DOHH2 (cell line): ENCODE measurements at regions not wholly inside any gene's neighbourhood (a gene's known extent, or its start where the extent isn't known, plus 50 kb on each side); places are given as distances from the start of the nearest gene placed in this dataset.

Experiments used
- H3F3A ChIP-seq: fragments of 200-600 bp; sonication (generic), shearing (Covaris generic); 2 replicates; pipeline ENCODE4 v1.6.0; 2016; ENCODE audit warnings: antibody characterized with exemption, mild to moderate bottlenecking; ENCODE audit not compliant: control insufficient read depth, insufficient read depth
- H3K27ac ChIP-seq: fragments of 200-600 bp; sonication (generic); 2 replicates; pipeline ENCODE4 v1.5.1; 2014; ENCODE audit warnings: low read depth, mild to moderate bottlenecking, low read length, moderate library complexity
- H3K27me3 ChIP-seq: fragments of 200-600 bp; sonication (generic); 2 replicates; pipeline ENCODE4 v1.6.1; 2014; ENCODE audit warnings: mild to moderate bottlenecking, low read length, mixed read lengths; ENCODE audit not compliant: control insufficient read depth
- H3K36me3 ChIP-seq: fragments of 200-600 bp; sonication (generic); 2 replicates; pipeline ENCODE4 v1.6.1; 2014; ENCODE audit warnings: mild to moderate bottlenecking, low read length, moderate library complexity, mixed read lengths; ENCODE audit not compliant: control insufficient read depth
- H3K4me1 ChIP-seq: fragments of 200-600 bp; sonication (generic); 2 replicates; pipeline ENCODE4 v1.6.1; 2014; ENCODE audit warnings: mild to moderate bottlenecking, low read length, mixed read lengths; ENCODE audit not compliant: control insufficient read depth
- H3K4me2 ChIP-seq: fragments of 200-600 bp; sonication (generic); 2 replicates; pipeline ENCODE4 v1.6.0; 2014; ENCODE audit warnings: mild to moderate bottlenecking, low read length, moderate library complexity
- H3K4me3 ChIP-seq: fragments of 200-600 bp; sonication (generic); 2 replicates; pipeline ENCODE4 v1.5.1; 2014; ENCODE audit warnings: mild to moderate bottlenecking, low read length, mixed read lengths
- H3K79me2 ChIP-seq: fragments of 200-600 bp; sonication (generic); 2 replicates; pipeline ENCODE4 v1.6.1; 2014; ENCODE audit warnings: mild to moderate bottlenecking, low read length, mixed read lengths; ENCODE audit not compliant: control insufficient read depth
- H3K9me2 ChIP-seq: fragments of 200-600 bp; sonication (generic); replicated peaks from 2 replicates; pipeline ENCODE4 v1.6.1; 2014; ENCODE audit warnings: mild to moderate bottlenecking, low read length, mixed read lengths; ENCODE audit not compliant: control insufficient read depth
- H3K9me3 ChIP-seq: fragments of 200-600 bp; sonication (generic); 2 replicates; pipeline ENCODE4 v1.6.1; 2014; ENCODE audit warnings: antibody characterized with exemption, low read length, mixed read lengths; ENCODE audit not compliant: control insufficient read depth, insufficient read depth
- H4K20me1 ChIP-seq: fragments of 200-600 bp; sonication (generic); 2 replicates; pipeline ENCODE4 v1.6.0; 2014; ENCODE audit warnings: low read depth, mild to moderate bottlenecking, antibody characterized with exemption, low read length, moderate library complexity; ENCODE audit not compliant: control insufficient read depth, insufficient read depth
- EZH2phosphoT487 ChIP-seq: fragments of 200-600 bp; sonication (generic); IDR thresholded peaks from 2 replicates; pipeline ENCODE4 v1.6.1; 2017; ENCODE audit warnings: borderline replicate concordance, mild to moderate bottlenecking, antibody characterized with exemption, low read length, moderate library complexity, mixed read lengths
- TF ChIP-seq, protein P1 (sequence below): fragments of 200-600 bp; sonication (generic); IDR thresholded peaks from one replicate; pipeline ENCODE4 v1.5.1; 2014; ENCODE audit warnings: antibody characterized with exemption, mild to moderate bottlenecking, low read depth, low read length; ENCODE audit not compliant: poor library complexity, severe bottlenecking

DNA sequence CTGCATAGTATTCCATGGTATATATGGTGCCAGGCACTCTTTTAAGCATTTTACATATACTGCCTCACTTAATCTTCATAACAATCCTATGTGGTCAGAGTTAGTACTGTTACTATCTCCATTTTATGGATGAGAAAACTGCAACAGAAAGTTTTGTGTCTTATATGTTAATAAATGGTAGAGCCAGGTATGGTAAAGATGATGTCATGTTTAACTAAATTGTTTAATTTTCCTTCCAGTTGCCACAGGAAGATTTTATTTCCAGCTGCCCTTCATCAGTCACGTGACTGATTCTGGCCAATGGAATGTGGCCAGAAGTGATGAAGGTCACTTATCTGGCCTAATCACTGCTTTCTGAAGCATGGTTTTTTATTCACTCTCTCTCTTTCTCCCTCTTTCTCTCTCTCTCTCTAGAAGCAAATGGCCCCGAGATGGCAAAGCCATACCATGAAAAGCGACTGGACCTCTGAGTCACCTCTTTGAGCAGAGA, 75.7 kb upstream of the BTBD3 start:
- no peaks in the 10 kb centered on the region for H3K27me3 ChIP-seq
- no peak overlapping the region for H3K4me2 ChIP-seq
- H3K36me3 ChIP-seq: no peaks in the 10 kb centered on the region
- no peaks in the 10 kb centered on the region for H3K9me3 ChIP-seq
- H3K4me1 ChIP-seq: no peaks in the 10 kb centered on the region
- no peaks in the 10 kb centered on the region for H4K20me1 ChIP-seq
- no peaks in the 10 kb centered on the region for H3K79me2 ChIP-seq
- H3K4me3 ChIP-seq: no peak overlapping the region
- no peak overlapping the region for H3K27ac ChIP-seq
- H3K9me2 ChIP-seq: no peaks in the 10 kb centered on the region
- TF ChIP-seq, protein P1, sequence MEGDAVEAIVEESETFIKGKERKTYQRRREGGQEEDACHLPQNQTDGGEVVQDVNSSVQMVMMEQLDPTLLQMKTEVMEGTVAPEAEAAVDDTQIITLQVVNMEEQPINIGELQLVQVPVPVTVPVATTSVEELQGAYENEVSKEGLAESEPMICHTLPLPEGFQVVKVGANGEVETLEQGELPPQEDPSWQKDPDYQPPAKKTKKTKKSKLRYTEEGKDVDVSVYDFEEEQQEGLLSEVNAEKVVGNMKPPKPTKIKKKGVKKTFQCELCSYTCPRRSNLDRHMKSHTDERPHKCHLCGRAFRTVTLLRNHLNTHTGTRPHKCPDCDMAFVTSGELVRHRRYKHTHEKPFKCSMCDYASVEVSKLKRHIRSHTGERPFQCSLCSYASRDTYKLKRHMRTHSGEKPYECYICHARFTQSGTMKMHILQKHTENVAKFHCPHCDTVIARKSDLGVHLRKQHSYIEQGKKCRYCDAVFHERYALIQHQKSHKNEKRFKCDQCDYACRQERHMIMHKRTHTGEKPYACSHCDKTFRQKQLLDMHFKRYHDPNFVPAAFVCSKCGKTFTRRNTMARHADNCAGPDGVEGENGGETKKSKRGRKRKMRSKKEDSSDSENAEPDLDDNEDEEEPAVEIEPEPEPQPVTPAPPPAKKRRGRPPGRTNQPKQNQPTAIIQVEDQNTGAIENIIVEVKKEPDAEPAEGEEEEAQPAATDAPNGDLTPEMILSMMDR: no peak
- TF ChIP-seq EZH2phosphoT487: no peak
- no peaks in the 10 kb centered on the region for H3F3A ChIP-seq

DNA sequence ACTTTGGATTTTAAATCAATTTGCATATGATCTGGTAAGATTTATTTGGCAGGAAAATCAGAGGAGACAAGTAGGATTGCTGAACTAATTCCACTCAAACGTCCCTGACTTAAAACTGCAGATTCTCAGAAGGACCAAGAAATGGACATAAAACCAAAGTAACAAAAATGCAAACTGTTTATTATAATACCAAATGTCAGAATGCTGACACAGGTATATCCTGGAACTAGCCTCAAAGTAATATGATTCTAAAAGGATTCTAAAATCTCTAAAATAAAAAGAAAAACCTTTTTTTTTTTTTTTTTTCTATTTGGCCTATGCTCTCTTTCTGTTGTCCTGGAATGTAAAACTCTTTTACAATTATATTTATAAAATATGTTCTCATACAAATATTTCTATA, 74.4 kb upstream of the BTBD3 start:
- Histone ChIP-seq H3K4me1 (no peaks in the 10 kb centered on the region), H3K9me3 (no peaks in the 10 kb centered on the region), H3K79me2 (no peaks in the 10 kb centered on the region), H3K9me2 (no peaks in the 10 kb centered on the region), H3K27ac (no peak overlapping the region), H3K4me2 (no peak overlapping the region), H3K36me3 (no peaks in the 10 kb centered on the region), H3F3A (no peaks in the 10 kb centered on the region), H3K27me3 (no peaks in the 10 kb centered on the region), H4K20me1 (no peaks in the 10 kb centered on the region), H3K4me3 (no peak overlapping the region)
- TF ChIP-seq, protein P1: no peak
- TF ChIP-seq EZH2phosphoT487: no peak

DNA sequence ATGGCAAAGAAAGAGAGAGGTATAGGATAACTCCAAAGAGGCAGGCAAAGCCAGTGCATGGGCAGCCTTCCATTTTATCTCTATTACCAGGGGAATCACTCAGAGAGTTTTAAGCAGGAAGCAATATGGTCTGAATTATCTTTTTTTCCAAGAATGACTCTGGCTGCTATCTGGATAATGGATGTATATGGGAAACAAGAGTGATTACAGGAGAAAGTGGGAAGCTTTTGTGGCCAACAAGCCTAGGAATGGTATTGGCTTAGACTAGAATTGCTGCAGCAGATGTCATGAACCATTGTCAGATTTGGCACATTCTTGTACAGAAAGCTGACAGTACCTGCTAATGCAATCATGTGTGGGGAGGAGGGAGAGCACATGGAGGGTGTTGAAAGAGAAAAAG, 73.0 kb upstream of the BTBD3 start:
- no peaks in the 10 kb centered on the region for H3K9me2 ChIP-seq
- H3K27ac ChIP-seq: no peak overlapping the region
- no peak for TF ChIP-seq EZH2phosphoT487
- TF ChIP-seq, protein P1: no peak
- no peak overlapping the region for H3K4me3 ChIP-seq
- no peaks in the 10 kb centered on the region for H3F3A ChIP-seq
- no peaks in the 10 kb centered on the region for H3K79me2 ChIP-seq
- H4K20me1 ChIP-seq: no peaks in the 10 kb centered on the region
- no peaks in the 10 kb centered on the region for H3K9me3 ChIP-seq
- no peaks in the 10 kb centered on the region for H3K27me3 ChIP-seq
- no peaks in the 10 kb centered on the region for H3K4me1 ChIP-seq
- no peaks in the 10 kb centered on the region for H3K36me3 ChIP-seq
- H3K4me2 ChIP-seq: no peak overlapping the region
